ENCODE measurements at regions not wholly inside any gene's neighbourhood (a gene's known extent, or its start where the extent isn't known, plus 50 kb on each side); places are given as distances from the start of the nearest gene placed in this dataset.

- TF ChIP-seq POLR2AphosphoS5 (IDR thresholded peaks at IDR 0.05; ENCODE audit: low read depth, low read length) (no peak), POLR2A (IDR thresholded peaks at IDR 0.05; ENCODE audit: low read depth, low read length) (no peak), TAF1 (IDR thresholded peaks at IDR 0.05; ENCODE audit: low read depth, low read length) (no peak), POU2F2 (IDR thresholded peaks at IDR 0.05; ENCODE audit: low read depth, low read length) (no peak), SPI1 (IDR thresholded peaks at IDR 0.05; ENCODE audit: low read depth, low read length) (no peak), PAX5 (IDR thresholded peaks at IDR 0.05; ENCODE audit: insufficient read depth, low read length, severe bottlenecking) (no peak)
These were observed 121.2 kb downstream of the SPATA19 start for GRCh38 chr11:133724116-133724515.
